Islet of Langerhans (tissue), 1 donor: ENCODE measurements at regions not wholly inside any gene's neighbourhood (a gene's known extent, or its start where the extent isn't known, plus 50 kb on each side); places are given as distances from the start of the nearest gene placed in this dataset.

ENCODE experiments used
- FAIRE-seq: peaks from one replicate; lab custom pipeline; 2011; peaks lifted over from hg19 to GRCh38; lab: Jason Lieb, UNC

DNA sequence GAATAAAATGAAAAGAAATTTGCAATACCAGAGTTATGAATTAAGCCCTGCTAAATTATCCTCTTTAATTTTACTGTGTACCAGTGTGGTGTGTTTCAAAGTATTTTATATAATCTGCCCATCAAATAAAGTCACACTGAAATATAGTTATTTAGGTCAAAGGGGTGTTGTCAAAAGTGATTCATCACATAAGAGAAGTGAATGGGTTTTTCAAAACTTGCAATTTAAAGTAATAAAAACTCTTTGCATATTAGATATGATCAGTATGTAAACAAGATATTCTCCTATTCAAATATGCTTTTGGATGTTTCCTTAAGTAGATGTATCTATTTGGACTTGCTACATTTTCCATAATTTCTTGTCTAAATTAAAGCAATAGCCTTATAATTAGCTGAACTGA lies 1183.0 kb upstream of the CDH18 start:
- FAIRE-seq, result no peak

DNA sequence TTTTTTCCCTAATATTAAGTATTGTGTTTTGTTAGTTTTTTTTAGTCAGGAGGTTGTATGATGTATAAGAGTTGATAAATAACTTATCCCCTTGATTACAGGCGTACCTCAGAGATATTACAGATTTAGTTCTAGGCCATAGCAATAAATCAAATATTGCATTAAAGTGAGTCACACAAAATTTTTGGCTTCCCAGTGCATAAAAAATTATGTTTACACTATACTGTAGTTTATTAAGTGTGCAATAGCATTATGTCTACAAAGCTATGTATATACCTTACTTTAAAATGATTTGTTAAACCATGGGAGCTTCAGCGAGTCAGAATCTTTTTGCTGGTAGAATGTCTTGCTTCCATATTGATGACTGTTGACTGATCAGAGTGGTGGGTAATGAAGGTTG lies 1180.6 kb upstream of the CDH18 start:
- FAIRE-seq, result no peak

DNA sequence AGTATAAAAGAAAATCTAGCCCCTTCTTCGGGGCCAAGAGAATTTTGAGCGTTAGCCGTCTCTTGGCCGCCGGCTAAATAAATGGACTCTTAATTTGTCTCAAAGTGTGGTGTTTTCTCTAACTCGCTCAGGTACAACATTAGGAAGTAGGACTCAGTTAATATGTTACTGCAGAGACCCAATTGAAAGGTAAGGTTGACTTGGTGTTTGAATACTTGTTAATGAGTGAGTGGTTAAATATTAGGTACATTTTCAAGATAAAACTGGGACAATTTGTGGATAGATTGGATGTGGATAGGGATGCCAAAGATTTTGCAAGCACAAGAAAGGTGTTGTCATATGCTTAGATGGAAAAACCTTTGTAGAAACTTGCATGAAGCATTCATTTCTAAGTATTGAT lies 1177.3 kb upstream of the CDH18 start:
- FAIRE-seq, result no peak

DNA sequence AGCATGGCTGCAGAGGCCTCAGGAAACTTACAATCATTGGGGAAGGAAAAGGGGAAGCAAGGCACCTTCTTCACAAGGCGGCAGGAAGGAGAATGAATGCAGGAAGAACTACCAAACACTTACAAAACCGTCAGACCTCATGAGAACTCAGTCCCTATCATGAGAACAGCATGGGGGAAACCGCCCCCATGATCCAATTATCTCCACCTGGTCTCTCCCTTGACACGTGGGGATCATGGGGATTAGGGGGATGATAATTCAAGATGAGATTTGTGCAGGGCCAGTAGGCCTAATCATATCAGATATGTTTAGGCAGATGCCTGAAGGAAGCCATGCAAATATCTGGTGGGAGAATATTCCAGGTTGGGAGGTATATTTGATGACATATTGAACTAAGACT lies 1176.4 kb upstream of the CDH18 start:
- no peak for FAIRE-seq

DNA sequence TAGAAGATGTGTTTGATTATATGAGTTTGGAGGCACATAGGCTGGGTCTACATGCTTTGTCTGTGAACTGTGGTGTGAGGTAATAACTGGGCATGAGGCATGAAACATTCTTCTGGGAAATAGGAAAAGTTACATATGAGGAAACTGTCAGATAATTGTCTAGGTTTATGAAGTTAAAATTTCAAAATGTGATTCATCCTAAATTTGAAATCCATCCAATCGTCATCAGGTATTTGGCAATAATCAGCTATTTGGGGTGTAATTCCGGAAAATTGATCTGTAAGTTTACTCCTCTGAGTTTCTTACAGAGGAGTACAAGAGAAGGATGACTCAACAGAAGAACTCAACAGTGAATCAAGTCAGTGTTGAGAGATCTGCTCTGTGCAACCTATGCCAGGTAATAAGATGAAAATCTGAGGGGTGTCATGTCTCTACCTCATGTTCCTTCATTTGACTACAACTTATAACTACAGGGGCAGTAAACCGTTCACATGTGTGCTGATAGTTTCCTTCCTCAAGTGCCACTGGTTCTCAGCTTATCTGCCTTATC lies 1171.6 kb upstream of the CDH18 start:
- no peak for FAIRE-seq

DNA sequence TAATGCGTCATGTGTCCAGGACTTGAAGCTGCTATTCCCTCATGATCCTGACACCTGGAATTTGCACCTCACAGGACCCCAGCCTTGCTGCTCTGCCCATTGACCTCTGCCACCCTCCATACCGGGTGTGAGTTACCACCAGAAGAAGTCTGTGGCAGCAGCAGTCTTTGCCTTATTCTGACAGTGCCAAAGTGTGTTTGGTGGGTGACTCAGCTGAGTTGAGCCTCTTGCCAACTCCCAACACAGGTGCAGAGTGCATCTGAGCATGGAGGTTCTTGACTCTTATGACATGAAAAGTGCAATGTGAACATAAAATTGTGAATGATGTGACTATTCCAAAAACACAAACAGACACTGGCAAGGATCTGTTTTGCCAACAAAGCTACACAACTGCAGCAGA lies 1166.5 kb upstream of the CDH18 start:
- no peak for FAIRE-seq

DNA sequence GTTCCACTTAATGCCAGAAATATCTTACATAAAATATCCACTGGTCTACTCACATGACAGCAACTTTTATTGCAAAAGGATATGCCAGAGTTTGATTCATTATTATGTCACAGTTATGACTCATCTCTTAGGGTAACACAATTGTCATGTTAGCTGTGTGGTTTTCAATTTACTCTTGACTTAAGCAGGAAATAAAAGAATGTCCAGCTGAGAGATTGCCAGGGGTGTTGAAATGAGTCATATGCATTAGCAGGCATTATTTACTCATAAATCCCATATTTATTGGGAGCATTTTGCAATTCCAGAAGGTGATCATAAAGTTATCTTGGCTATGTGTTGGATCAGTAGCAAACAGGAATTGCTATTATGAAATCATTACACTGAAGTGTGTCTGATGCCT lies 1164.6 kb upstream of the CDH18 start:
- peak; percentile 98 for FAIRE-seq

DNA sequence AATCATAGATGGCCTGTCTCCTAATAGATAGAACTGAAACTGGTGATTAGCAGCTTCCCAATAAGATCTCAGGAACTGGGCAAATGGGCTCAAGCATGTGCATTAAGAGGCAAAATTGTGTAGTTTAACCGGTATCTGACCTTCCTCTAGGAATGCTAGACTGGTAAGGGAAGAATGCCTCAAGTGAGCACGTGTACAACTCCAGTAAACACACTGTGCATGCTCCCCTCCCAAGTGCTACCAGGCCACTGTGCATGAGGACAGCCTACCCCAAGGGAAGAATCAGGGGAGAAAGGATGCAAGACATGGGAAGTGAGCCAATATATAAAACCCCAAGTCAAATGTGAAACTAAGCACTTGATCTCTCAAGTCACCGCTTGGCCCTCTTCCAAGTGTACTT lies 1157.4 kb upstream of the CDH18 start:
- FAIRE-seq, result no peak

DNA sequence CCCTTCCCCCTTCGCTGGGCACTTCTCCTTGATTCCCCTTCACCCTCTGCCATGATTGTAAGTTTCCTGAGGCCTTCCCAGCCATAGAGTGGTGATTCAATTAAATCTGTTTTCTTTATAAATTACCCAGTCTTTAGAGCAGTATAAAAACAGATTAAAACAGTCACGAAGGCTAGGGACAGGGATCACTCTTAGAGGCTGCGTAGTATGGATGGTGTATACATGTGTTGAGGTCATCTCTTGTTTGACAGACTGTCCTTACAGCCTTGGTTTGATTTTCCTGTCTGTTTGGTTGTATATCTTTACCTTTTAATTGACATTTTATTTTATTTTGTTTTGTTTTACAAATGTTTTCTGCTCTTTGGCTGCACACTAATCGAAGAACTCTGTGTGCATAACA lies 1155.7 kb upstream of the CDH18 start:
- FAIRE-seq, result no peak

DNA sequence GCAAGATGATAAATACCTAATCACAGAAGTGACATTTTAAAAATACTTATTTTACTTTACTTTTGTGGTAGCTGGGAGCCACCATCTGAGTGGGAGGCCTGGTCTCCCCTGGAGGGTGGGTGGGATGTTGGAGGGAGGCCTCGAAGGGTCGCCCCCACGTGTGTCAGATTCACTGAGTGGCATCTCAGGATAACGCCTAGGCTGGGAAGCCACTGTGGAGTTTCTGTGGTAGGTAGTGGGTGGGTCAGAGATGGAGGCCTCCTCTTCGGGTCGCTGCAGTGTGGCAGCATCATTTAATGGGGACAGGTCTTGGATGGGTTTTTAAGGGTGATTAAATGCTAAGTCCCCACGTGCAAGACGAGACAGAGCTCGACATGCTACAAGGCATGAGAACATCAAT lies 1154.8 kb upstream of the CDH18 start:
- FAIRE-seq, result no peak

DNA sequence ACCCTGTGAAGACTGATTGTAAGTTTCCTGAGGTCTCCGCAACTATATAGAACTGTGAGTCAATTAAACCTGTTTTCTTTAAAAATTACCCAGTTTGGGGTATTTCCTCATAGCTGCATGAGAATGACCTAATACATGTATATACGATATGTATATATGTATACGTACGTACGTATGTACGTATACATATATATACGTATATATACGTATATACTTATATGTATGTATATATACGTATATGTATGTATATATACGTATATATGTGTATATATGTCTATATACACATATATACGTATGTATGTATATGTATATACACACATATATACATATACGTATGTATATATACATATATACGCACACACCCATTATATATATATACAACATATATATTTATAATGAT lies 1153.0 kb upstream of the CDH18 start:
- FAIRE-seq, result no peak

DNA sequence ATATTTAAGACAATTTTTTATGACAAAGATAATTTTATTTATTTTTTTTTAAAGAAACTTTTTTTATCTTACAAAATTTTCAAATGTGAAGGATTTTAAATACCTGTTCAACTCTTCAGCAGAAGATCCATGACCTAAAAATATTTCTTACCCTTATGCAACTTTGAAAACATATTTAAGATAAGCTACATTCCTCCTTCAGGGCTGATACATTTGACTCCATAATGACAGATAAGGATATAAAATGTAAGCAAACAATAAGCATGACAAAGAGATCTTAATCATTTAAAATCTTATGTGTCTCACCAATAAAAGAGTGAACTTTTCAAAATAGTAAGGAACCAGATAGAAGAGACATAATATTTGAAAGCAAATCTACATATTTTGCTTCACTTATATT lies 1138.2 kb upstream of the CDH18 start:
- peak; percentile 81 for FAIRE-seq

DNA sequence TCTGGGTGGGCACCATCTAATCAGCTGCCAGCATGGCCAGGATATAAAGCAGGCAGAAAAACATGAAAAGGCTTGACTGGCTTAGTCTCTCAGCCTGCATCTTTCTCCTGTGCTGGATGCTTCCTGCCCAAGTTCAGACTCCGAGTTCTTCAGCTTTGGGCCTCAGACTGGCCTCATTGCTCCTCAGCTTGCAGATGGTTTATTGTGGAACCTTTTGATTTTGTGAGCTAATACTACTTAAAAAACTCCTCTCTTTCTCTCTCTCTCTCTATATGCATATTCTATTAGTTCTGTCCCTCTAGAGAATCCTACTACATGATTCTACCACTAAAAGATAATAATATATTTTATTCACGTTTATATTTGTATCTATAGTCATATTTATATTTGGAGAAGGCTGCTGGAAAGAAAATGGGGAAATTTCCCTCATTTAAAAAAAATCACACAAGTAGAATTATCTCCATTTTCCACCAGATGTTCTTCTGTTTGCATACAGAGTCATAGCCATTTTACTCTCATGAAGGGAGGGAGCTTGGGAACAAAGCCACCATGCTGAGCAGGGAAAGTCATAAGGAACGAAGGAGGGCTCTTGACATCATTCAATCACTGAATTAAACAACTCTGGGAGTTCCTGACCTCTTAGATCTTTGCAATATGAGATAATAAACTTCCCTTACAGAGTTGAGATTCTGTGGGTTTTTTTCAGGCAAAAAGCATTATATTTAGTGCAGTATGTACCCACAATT lies 1137.4 kb upstream of the CDH18 start:
- FAIRE-seq, result peak; percentile 56

DNA sequence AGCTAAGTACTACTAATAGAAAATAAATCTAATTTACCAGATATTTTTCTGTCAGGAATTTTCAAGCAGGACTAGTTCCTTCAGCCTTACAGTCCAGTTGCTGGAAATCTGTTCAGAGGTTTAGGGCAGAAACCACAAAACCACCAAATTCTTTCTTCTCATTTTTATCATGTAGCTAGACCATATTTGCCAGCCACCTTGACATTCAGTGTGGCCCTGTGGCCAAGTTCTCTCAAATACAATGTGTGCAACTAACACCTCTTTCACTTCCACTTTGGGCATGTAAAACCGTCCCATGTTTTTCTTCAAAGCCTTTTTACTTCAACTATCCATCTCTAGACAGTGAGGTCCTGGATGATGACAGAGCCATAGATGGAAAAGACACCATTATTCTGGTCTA lies 1133.2 kb upstream of the CDH18 start:
- no peak for FAIRE-seq

DNA sequence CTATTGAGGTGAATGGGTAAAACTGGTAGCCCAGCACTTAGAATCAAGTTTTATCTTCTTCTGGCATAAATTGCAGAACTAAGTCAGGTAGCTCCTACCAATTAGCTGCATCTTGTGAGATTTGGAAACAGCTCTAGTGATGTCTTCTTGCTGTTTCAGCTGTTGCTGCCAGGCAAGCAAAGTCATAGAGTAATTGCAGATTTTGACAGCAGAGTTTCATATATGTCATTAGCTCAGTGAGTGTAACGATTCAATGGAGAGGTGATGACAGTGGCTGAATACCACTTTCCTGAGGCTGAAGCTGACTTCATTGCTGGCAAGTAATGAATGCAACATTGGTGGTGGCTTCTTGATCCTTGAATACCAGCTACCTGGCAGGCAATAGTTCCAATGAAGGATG lies 1109.7 kb upstream of the CDH18 start:
- no peak for FAIRE-seq

DNA sequence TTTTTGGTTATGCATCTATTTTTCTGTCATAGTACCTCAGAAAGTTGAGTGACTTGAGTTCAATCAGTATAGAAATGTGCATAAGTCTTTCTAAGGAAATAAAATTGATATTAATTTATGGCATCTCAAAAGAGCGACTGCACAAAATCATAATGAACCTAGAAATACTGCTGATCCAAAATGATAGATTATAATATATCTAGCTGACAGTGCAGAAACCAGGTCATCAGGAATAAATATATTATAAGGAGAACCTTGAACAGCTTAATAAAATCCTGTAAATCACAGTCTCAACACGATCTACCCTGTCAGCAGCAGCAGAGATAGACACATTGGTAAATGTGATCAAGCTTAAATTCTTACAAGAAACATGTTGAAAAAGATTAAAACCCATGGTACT lies 1106.6 kb upstream of the CDH18 start:
- peak; percentile 17 for FAIRE-seq

DNA sequence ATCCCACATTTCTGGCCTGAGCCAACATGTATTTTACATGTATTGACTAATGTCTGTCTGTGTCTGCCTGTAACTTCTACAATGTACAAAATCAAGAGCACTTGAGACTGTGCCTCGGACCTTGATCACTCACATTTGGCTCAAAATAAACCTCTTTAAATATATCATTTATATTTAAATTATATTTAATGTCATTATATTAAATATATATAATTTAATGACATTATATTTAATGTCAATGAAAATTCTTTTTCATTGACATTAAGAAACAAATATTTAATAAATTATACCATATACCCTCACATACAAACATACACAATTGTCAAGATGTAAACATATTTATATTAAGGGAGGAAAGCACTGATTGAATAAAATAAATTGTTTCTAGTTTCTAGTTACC lies 1099.8 kb upstream of the CDH18 start:
- FAIRE-seq, result no peak

DNA sequence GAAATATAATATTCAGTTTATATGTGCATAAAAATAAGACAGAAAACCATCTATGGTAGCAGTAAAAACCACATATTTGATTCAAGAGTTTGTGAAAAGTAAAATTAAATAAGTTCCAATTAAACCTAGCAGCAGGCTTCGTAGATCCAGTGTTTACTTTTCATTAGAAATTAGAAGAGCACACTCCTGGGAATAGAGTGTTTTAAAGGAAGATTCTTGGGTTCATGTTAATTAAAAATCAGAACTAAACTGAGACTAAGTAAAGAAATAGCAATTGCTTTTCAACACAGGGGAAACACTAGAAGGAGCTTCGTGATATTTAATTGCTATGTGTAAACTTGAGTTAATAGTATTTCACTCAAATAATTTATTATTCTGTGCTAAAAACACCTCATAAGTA lies 1097.8 kb upstream of the CDH18 start:
- FAIRE-seq, result no peak

DNA sequence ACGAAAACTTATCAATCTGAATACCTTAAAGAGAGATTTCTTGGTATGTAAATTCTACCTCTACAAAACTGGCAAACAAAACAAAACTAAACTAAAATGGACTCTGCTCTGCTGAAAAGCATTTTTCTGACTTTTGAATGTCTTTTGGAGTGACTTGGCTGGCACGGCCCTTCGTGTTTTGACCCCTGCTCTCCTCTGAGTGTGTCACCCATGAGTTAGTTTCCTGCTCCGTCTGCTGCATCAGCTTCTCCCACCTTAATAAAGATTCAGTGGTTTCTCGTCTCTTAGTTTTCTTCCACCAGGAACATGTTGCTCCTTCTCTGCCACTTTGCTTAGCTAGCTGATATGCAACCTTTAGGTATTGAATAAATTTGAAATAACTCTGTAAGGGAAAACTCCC lies 1084.0 kb upstream of the CDH18 start:
- no peak for FAIRE-seq

DNA sequence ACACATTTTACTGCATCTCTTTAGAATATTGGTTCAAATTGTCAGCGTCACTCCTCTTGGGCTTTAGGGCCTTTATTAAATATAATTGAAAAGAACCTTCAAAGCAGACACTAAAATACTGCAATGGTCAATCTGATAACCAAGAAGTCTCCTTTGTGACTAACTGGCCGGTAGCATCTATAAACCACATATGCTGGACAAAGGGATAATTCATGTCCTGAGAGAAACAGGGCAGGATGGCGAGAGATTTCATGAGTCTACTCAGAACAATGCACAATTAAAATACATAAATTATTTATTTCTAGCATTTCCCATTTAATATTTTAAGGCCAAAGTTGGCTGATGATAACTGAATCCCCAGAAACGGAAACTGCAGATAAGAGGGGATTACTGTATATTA lies 1083.4 kb upstream of the CDH18 start:
- FAIRE-seq, result no peak

DNA sequence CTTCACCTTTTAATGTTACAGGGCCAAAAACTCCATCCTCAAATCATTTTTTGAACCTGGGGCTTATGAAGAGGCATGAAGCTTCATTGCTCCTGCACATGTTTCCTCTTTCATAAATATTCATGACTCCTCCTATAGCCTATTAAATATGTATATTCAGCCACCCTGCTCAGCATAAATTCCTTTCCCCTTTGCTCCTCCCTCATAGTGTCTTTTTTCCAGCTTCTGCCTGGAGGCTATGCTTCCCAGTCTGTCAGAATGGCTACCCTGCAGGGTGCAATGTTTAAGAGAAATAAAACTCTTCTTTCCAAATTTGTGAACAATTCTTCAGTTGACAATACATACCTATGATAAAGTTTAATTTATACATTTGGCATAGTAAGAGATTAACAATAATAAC lies 1082.9 kb upstream of the CDH18 start:
- FAIRE-seq, result no peak

DNA sequence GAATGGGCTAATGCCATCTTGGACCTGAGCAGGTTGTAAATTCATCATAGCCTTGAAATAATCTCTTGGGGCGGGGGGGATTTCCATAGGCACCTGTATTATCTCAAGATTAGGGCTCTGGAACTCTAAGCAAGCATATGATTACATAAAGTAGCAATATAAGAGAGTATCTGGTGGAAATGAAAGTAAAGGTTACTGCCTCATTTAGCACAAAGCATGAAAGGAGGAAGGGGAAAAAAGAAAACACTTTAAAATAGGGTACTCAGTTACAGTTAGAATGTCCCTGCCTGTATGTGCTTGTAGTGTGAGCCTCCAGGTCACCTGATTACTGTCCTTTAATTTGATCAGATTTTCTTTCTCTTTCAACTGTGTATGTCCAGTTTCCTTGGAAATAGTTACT lies 1079.7 kb upstream of the CDH18 start:
- FAIRE-seq, result no peak

DNA sequence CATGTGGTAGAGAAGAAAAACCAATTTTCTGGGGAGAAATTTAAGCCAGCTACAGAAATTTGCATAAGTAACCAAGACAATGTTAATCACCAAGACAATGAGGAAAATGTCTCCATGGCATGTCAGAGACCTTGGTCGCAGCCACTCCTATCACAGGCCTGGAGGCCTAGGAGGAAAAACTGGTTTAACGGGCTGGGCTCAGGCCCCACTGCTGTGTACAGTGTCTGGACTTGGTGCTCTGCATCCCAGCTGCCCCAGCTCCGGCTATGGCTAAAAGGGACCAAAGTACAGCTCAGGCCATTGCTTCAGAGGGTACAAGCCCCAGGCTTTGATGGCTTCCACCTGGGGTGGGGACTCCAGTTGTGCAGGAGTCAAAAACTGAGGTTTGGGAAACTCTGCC lies 1075.1 kb upstream of the CDH18 start:
- FAIRE-seq, result no peak

DNA sequence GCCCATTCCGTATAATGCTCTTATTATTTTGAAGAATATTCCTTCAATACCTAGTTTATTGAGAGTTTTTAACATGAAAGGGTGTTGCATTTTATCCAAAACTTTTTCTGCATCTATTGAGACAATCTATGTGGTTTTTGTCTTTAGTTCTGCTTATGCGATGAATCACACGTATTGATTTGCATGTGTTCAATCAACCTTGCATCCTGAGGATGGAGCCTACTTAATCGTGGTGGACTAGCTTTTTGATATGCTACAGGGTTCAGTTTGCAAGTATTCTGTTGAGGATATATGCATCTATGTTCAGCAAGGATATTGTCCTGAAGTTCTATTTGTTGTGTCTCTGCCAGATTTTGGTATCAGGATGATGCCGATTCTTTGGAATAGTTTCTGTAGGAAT lies 1070.3 kb upstream of the CDH18 start:
- no peak for FAIRE-seq

DNA sequence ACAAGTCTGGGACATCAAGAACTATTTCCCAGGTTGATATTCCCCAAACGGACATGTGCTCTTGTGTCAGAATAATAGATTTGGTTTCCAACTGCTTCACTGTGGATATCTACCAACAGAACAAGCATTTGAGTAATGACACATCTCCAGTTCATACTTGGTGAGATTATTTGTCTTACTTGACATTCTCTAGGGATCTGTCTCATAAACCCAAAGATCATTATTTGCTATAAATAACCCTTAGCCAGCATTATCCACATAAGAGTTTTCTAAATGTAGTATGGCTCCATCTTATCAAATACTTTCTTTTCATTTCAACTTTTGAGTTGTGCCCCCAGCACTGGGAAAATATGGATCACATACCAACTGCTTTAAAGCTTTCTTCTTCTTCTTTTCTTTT lies 1063.9 kb upstream of the CDH18 start:
- no peak for FAIRE-seq
